Limb (tissue), 2 donors: ENCODE measurements at regions not wholly inside any gene's neighbourhood (a gene's known extent, or its start where the extent isn't known, plus 50 kb on each side); places are given as distances from the start of the nearest gene placed in this dataset.
A peak's percentile ranks its signal among the peaks of the same experiment; 100 is the strongest.

Source experiments
- DNase-seq, 2 donors: peaks; one replicate each; pipeline ENCODE4 v3.0.0-alpha.2; 2016; ENCODE audit errors: extremely low spot score in 2 of 2

DNA sequence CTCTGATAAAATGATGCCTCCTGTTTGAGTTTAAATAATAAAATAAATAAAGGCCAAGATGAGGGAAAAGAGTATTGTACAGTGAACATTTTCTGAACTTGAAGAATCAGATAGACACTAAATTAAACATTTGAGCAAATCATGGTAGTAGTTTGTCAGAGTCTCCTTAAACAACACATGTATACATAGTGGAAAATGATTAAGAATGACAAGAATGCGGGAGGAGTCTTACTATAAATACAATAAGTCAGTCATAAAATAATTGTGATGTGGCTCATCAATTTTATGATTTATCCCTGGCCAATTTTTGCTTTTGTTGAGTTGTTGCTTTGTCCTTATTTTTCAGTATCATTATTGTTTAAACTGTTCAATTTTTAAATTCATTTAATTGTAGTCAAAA, 158.0 kb upstream of the TMC3 start:
- DNase-seq, result peak in 1 of 2 donors; percentile 21

DNA sequence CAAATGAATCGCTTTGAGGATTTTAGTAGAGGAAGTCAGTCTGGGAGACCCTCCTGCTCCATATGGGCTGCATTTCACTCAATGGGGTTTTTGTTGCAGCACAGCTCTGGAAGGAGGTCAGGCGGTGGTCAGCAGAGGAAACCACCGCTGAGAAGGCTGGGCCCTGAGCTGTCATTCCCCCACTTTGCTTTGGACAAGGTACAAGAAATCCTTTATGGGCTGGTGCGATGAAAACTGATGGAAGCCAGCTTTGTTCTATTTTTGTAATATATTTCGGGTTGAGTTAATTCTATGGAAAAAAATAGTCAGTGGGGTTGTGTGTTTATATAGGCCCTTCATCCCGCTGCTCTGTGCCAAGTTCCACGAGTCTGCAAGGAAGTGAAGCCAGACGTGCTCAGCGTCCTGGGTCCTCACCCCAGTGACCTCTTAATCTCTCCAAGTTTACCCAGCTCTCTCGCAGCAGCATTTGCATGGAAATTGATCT, 157.1 kb upstream of the TMC3 start:
- DNase-seq, result peak; percentile 82 to 94

DNA sequence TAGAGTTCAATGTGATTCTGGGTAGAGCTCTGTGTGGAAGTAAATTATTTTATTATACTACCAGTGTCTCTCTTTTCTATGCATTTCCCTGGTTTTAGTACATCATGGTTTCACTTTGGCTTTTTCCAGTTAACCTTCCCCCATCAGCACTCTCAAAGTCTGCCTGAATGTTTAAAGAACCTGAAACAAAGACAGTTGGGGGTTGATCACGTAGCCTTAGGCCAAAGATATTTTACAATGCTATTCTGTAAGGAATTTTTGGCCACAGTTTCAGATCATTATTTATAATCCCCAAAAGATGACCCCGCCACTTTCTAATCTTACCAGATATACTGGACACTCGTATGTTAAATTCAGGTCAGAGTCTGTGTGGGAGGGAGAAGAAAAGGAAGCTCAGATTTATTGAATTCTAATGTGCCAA, 156.3 kb upstream of the TMC3 start:
- peak in 1 of 2 donors; percentile 46 for DNase-seq

DNA sequence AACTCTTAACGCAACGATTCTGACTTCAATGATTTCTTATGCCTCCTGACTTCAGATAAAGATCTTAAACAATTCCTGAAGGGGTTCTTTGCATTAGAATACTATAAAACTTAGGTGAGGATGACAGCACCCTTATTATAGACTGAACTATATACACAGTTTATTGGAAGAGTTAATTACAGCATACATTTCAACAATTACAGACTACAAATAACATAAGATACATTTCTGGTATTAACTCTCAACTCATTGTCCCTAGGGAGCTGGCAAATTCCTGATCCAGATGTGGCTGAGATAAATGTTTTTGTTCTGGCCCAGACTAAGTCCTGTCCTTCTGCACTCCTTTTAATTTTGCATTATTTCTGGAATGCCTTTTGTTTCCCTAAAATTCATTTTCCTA, 155.5 kb upstream of the TMC3 start:
- no peak for DNase-seq

DNA sequence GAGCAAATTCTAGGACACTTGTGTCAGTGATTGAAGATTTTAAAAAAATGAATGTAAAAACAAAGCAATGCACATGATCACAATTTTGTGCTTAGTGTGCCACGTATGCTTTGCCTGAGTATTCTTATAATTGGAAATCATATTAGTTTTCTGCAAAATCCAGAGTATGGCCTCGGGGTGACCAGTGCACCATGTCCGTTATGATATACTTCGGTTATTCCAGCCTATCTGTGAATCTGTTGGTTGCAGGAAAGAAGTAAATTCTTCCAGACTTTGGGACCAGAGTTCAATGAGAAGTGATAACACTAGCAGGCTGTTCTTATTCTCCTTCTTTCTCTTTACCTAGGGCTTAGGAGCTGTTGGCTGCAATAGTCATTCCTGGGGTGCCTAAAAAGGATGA, 152.0 kb upstream of the TMC3 start:
- DNase-seq, result no peak

DNA sequence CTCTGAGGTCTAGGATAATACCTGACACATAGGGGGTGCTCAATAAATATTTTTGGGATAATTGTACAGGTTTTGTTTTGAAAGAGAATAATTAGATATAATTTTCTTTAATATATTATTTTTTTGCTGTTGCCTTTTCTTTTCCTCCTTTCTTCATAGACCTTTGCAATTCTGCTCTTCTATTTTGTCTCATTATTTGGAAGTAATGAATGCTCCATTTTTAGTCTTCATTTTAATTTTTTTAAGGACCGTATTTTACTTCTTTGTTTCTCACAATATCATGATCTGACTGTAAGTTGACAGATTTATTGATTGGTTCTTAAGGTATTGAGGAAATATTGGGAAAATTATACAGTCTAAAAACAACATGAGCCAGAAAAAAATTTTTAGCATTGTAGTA, 150.5 kb upstream of the TMC3 start:
- DNase-seq, result no peak

DNA sequence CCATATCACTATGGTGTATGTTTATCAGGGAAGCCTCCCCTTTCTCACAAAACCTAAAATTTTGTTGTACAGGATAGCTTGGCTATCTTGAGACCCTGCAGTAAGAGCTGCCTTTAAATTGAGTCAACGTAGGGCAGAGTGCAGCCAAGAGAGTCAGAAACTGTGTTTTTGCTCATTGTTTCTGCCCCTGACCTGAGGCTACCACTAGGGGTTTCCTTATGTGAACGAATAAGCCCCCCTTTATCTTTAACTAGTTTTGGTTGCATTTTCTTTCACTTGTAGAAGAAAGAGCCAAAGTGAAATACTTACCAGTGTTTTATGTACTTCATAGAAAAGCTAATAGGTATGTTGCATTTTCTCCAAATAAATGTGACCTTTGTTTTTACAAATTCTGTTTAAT, 149.9 kb upstream of the TMC3 start:
- no peak for DNase-seq

DNA sequence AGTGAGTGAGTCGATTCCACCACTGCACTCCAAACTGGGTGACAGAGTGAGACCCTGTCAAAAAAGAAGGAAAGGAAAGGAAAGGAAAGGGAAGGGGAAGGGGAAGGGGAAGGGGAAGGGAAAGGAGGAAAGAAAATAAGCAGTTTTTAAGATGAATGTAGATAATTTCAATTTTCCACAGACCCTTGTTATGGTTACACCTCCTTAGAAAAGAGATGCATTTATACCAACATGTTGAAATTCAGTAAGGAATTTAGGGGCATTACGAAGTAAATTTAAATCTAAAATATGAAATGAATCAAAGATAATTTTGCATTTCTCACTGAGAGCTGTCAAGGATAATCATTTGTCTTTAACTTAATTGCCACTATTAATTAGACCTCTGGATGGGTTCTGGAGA, 146.5 kb upstream of the TMC3 start:
- DNase-seq, result no peak

DNA sequence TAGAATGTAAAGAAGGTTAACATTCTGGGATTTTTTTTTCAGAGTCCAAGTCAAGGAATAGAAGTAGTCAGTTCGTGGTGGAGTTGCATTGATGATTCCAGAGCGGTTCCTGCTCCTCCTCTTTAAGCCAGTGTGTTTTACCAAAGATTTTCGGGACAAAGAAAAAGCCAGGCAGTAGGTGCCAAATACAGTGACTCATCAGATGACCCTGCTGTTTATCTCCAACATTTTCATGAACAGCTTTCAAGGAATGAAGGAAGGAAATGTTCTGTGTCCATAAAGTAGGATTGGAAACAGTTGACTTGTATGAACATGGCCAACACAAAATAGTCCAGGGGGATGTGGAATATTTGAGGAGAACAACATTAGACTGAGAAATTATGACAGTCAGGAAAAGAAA, 142.4 kb upstream of the TMC3 start:
- DNase-seq, result no peak

DNA sequence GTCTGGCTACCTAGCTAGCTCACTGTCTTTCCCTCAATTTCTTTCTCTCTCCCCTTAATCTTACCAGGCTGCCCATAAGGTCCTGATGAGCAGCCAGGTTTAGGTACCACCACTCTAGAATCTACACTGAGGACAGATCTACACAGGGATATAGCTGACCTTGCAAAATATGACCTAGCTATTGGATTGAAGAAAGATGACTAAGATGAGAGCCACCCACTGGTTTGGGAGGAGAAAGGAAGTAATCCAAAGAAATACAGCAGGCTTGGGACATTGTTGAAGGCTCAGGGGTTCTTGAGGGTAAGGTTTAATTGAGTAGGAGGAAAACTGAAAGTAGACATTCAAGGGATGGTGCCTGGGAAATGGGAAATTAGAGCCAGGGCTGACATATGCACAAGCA, 142.0 kb upstream of the TMC3 start:
- DNase-seq, result no peak

DNA sequence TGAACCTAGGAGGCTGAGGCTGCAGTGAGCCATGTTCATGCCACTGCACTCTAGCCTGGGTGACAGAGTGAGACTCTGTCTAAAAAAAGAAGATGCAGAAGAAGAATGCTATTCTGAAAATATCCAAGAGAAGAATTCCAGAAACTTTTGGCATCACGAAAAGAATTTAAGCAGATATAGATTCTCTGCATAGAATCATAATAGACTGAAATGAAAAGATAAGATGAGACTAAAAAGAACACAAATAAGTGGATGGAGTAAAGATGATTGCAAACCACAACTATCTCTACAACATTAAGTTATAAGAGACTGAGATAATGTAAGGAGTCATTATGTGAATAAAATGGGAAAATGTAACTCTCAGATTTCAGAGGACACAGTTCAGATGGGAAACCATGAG, 140.7 kb upstream of the TMC3 start:
- no peak for DNase-seq

DNA sequence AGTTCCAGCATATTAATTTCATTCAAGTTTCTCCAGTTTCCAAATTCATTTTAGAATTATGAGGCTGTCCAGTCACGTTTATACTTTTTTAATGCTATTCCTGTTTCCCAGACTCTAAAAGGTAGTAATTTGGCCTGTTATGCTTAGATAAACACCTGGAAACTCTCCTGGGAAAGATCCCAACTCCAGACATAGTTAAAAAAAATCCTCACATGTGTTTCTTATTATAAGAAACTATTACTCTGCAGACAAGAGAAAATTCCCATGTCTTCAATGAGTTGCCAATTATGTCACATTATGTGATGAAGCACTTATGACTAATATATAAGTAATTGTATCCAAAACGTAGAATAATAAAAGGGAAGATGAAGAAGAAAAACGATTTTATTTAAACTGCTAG, 137.1 kb upstream of the TMC3 start:
- DNase-seq, result no peak

DNA sequence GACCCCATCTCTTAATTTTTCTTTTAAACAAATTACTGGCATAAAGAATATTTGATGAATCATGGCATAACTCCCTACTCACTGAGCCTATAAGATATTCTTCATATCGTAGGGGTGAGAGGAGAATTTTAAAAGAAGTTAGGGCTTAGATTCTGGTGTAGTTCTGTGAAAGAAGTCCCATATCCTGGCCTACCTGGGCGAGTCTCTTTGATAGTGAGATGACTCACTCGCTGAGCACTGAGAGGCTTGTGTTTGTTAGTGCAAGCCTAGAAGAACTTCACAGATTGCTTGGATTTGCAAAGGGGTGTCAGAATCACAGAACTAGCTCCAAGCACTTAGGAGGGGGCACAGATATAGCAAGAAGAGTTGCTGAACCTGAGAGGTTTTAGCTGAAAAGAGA, 133.8 kb upstream of the TMC3 start:
- DNase-seq, result no peak

DNA sequence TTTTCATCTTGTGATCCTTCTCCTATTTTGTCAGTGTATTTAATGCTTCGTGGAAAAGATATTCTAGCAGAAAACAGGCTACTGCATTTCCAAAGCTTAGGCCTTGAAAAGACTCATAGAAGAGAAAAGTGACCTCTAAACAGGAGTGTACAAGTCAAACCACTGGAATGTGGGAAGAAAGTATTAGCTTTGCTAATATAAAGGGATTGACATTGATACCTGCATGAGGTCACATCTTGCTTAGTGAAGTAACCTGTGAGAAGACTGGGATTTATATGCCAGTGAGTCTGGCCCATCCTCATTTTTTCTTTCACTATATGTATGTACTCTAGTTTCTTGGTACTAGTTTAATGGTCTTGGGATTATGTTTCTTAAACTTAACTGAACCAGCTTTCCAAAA, 132.9 kb upstream of the TMC3 start:
- DNase-seq, result no peak

DNA sequence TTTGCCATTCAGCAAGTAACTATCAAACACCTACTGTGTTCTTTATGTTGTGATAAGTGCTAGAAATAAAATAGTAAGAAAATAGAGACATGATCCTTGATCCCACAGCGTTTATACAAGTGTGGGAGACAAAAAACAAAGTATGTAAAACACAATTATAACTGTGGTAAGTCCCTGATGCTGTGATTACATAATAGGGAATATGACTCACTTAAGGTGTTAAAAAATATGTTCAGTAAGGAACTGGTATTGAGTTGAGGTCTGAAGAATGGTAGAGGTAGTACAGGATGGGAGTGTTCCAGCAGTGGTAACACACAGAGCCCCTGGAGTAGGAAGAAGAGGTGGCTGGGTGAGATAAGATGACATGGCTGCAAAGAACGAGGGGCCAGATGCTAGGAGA, 132.1 kb upstream of the TMC3 start:
- DNase-seq, result no peak

DNA sequence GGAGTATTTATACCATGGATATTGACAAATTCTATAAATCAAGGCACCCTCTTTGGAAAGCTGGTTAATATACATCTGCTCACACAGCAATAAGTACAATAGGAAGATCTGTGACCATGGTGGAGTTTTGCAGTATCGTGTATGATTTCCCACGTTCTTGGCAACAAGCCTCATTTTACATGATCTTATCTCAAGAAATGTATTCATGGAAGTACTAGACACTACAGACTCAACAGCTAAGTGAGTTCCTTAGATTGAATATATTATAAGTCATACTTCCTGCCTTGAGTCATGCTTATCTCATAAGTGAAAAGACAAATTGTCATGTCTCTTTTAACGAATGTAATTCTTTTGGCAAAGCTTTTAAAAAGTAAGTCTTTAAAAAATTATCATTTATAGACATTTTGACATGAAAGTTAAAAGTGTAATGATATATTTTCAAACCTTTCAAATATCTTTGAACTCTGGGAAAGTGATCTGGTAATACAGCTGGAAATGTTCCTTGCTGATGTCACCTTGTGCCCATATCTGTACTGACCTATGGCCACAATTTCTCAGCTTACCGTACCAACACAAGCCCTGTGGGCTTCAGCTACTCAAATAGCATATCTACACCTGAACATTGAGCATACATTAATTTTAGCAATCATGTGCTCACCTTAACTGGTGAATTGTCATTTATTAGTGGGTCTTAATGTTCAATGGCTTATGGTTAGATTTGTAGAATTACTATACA, 130.3 kb upstream of the TMC3 start:
- DNase-seq, result no peak

DNA sequence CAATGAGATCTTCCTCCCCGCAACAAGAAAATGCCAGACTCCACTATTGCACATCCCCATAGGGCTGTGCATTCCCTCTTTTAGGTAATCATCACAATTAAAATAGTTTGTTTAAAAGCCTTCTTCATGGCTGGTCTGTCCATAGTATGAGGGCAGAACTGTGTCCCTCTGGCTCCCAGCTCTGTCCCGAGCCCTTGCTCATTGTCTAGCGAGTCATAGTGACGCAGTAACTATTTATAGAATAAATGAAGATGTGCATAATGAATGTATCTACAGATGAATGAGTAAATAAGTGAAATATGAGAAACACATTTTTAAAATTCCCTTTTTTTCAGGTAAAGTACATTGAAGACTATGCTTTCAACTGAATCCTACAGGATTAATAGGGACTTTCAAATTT, 128.4 kb upstream of the TMC3 start:
- DNase-seq, result no peak

DNA sequence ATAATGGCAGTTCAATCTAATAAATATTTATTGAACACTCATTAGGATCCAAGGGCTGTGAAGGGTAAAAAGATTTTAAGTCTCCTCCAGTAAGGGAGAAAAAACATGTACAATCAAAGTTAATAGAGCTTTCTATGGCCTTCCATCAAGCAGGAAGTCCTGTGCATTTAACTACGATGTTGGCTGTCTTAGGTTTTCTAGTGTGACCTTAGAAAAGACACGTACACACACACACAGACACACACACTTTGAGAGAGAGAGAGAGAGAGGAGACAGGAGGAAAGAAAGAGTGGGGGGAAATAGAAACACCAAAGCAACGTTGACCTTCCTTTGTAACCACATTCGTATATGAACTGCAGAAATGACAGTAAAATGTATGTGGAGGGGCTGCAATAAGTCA, 126.1 kb upstream of the TMC3 start:
- no peak for DNase-seq

DNA sequence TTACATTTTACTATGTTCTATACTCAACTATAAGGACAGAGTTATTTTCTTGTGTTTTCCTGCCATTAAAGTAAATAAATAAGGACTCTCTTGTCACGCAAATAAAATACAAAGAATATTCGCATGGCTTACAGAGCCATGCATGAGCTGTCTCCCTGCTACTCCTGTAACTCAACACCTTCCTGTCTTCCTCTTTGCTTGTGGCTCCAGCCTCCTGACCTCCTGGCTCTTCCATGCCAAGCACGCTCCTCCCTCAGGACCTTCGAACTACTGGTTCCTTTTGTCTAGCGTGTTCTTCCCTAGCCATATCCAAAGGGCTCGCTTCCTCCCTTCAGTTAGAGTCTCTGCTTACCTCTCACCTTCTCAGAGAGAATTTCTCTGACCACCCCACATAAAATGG, 124.3 kb upstream of the TMC3 start:
- DNase-seq, result no peak

DNA sequence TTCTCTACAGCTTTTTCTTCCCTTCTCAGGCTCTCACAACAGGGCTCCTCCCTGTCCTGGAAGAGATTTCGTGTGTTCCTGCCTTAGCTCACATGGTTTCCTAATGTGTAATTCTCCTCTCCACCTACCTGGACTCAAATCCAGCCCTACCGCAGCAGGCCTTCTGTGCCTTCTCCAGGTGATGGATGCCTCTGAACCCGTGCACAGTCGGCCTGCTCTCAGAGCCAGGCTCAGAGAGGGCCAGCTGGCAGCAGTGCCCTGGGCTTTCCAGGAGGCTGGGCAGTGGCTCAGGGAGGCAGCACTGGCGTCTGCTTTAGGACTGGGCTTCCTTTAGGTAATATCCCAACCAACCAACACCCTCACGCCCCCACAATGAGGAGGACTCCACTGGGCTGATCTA, 123.2 kb upstream of the TMC3 start:
- no peak for DNase-seq

DNA sequence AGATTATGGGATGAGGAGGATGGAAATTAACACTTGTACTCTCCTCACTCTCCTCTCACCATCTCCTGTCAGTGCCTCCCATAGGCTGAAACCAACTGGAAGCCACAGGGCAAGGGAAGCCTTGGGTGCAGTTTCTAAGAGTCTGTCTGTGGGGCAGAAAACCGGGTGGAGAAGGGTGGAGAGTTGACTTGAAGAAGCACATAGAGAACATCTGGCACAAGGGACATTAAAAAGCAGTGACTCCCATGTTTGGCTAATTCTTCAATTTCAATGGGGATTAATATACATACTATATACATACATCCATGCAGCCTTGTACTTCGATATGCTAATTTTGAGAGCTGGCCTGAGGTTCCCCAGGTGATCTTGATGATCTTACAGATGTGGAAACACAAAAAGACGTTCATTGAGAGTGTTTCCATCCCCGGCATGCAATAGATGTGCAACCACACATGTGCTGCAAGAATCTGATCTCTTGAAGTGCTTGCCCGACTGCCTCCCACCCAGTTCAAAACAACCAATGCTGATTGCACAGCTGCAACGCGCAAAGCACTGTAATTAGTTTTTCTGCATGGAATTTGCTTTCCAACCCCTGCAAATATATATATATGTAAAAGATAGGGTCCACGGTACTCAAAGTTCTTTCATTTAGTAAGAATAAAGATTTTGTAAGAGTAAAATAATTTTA, 121.9 kb upstream of the TMC3 start:
- no peak for DNase-seq

DNA sequence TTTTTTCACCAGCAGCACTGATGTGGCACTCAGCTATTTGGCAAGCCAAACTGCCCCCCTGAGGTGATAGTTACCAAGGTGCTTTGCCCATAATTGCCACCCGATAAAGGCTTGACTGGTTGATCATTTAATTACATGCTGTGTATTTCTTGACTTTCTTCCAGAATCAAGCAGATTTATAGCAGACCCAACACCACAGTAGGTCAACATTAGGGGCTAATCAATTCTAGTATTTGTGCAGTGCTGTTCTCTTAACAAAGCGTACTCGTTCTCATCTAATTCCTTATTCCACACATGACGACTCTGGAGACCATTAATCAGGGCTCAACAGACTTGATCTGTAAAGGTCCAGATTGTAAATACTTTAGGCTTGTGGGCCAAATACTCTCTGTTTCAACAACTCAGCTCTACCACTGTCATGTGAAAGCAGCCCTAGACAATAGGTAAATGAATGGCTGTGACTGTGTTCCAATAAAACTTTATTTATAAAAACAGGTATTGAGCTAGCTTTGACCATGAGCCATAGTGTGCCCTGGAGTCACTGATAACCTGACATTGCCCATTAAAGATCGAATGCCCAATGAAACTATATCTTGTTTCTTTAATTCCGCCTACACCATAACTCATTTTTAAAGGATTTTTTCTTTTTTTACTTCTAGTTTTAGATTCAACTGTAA, 119.1 kb upstream of the TMC3 start:
- no peak for DNase-seq
